PC-3 (cell line): ENCODE measurements at regions not wholly inside any gene's neighbourhood (a gene's known extent, or its start where the extent isn't known, plus 50 kb on each side); places are given as distances from the start of the nearest gene placed in this dataset.

Experiments used
- ATAC-seq: fragments of 200-7000 bp; cut with Tn5 transposase; 2 replicates; pipeline ENCODE4 v1.9.1; 2020; ENCODE audit warnings: mild to moderate bottlenecking, moderate library complexity
- BruUV-seq: library from RNA; stranded (reverse); fragments of 400-500 nt; replicated peaks from 2 replicates; lab custom pipeline; 2021; lab: Mats Ljungman, UMichigan
- CTCF ChIA-PET: fragments of 300-600 bp; sonication (Branson Sonifier 250); formaldehyde crosslinking; loops from one replicate; lab custom pipeline; 2022; ENCODE audit warnings: antibody characterized with exemption; lab: Charles Lee
- POLR2A ChIA-PET: fragments of 300-600 bp; sonication (Branson Sonifier 250); formaldehyde crosslinking; loops from one replicate; lab custom pipeline; 2022; ENCODE audit warnings: antibody characterized with exemption; ENCODE audit not compliant: unreplicated experiment; lab: Charles Lee
- DNase-seq: peaks from one replicate; pipeline ENCODE4 v3.0.0-alpha.2; 2015
- H2AFZ ChIP-seq: fragments of 300-600 bp; sonication (generic); 2 replicates; pipeline ENCODE4 v1.6.0; 2016; ENCODE audit warnings: antibody characterized with exemption, low read length
- H3F3A ChIP-seq: fragments of 300-600 bp; sonication (generic); one replicate; pipeline ENCODE4 v1.6.0; 2017; ENCODE audit warnings: antibody characterized with exemption, low read length, control low read depth, mild to moderate bottlenecking; ENCODE audit not compliant: unreplicated experiment
- H3K27ac ChIP-seq: fragments of 300-600 bp; sonication (generic); 2 replicates; pipeline ENCODE4 v1.5.1; 2016; ENCODE audit warnings: mild to moderate bottlenecking, low read length
- H3K27me3 ChIP-seq: fragments of 300-600 bp; sonication (generic); 2 replicates; pipeline ENCODE4 v1.6.1; 2016; ENCODE audit warnings: low read length, mixed read lengths
- H3K36me3 ChIP-seq: fragments of 300-600 bp; sonication (generic); 2 replicates; pipeline ENCODE4 v1.6.1; 2016; ENCODE audit warnings: low read depth, mixed run types, low read length, mixed read lengths
- H3K4me1 ChIP-seq: fragments of 300-600 bp; sonication (generic); 2 replicates; pipeline ENCODE4 v1.5.1; 2016; ENCODE audit warnings: low read length; ENCODE audit not compliant: insufficient read depth
- H3K4me2 ChIP-seq: fragments of 300-600 bp; sonication (generic); 2 replicates; pipeline ENCODE4 v1.6.0; 2016; ENCODE audit warnings: low read length
- H3K4me3 ChIP-seq: fragments of 300-600 bp; sonication (generic); 2 replicates; pipeline ENCODE4 v1.5.1; 2016; ENCODE audit warnings: mild to moderate bottlenecking, low read length, mixed read lengths
- H3K79me2 ChIP-seq: fragments of 300-600 bp; sonication (generic); 2 replicates; pipeline ENCODE4 v1.6.1; 2017; ENCODE audit warnings: low read length, mixed read lengths
- H3K9ac ChIP-seq: fragments of 300-600 bp; sonication (generic); 2 replicates; pipeline ENCODE4 v1.6.0; 2016; ENCODE audit warnings: mild to moderate bottlenecking, low read length
- H3K9me2 ChIP-seq: fragments of 300-600 bp; sonication (generic); replicated peaks from 2 replicates; pipeline ENCODE4 v1.6.1; 2016; ENCODE audit warnings: mixed run types, low read length, mixed read lengths
- H3K9me3 ChIP-seq: fragments of 300-600 bp; sonication (generic); 2 replicates; pipeline ENCODE4 v1.6.1; 2016; ENCODE audit warnings: low read length, mixed read lengths
- H4K20me1 ChIP-seq: fragments of 300-600 bp; sonication (generic); 2 replicates; pipeline ENCODE4 v1.6.1; 2016; ENCODE audit warnings: low read length, mixed read lengths
- CTCF ChIP-seq: fragments of 300-600 bp; sonication (generic); conservative IDR thresholded peaks from 2 replicates; pipeline ENCODE4 v1.5.1; 2017; ENCODE audit warnings: antibody characterized with exemption, low read depth, mild to moderate bottlenecking, low read length
- EZH2 ChIP-seq: fragments of 300-600 bp; sonication (generic); IDR thresholded peaks from one replicate; pipeline ENCODE4 v1.6.1; 2017; ENCODE audit warnings: antibody characterized with exemption, mild to moderate bottlenecking, low read length; ENCODE audit not compliant: unreplicated experiment
- EZH2phosphoT487 ChIP-seq: fragments of 300-600 bp; sonication (generic); IDR thresholded peaks from 2 replicates; pipeline ENCODE4 v1.6.1; 2018; ENCODE audit warnings: mild to moderate bottlenecking, antibody characterized with exemption, low read length, borderline replicate concordance
- intact Hi-C: fragments of 100-400 bp; cut with micrococcal nuclease; formaldehyde crosslinking; loops from 2 replicates; pipeline ENCODE4 v1.9.0; 2023

GRCh38 chr4:126991965-126992364 is 640.8 kb upstream of the INTU start:
- TF ChIP-seq EZH2 (no peak), CTCF (no peak), EZH2phosphoT487 (no peak)
- Histone ChIP-seq H3K9me3 (no peaks in the 10 kb centered on the region), H3K4me2 (no peak overlapping the region), H3K4me3 (no peak overlapping the region), H3F3A (no peaks in the 10 kb centered on the region), H3K27ac (no peak overlapping the region), H3K36me3 (no peaks in the 10 kb centered on the region), H3K4me1 (no peaks in the 10 kb centered on the region), H4K20me1 (no peaks in the 10 kb centered on the region), H3K9me2 (no peaks in the 10 kb centered on the region), H3K9ac (no peak overlapping the region), H3K79me2 (no peaks in the 10 kb centered on the region), H2AFZ (no peak overlapping the region), H3K27me3 (no peaks in the 10 kb centered on the region)
- DNase-seq (no peak), ATAC-seq (no peak)
- ChIA-PET POLR2A (no interaction called here), CTCF (no interaction called here)
- BruUV-seq = no TSS peak
- intact Hi-C loops = no loop called here

GRCh38 chr4:126992910-126993309 is 639.8 kb upstream of the INTU start:
- H3K27me3 ChIP-seq = no peaks in the 10 kb centered on the region
- H3F3A ChIP-seq = no peaks in the 10 kb centered on the region
- no peak overlapping the region for H3K4me3 ChIP-seq
- intact Hi-C loops = no loop called here
- no peaks in the 10 kb centered on the region for H3K36me3 ChIP-seq
- H2AFZ ChIP-seq = no peak overlapping the region
- H3K4me1 ChIP-seq = no peaks in the 10 kb centered on the region
- no peaks in the 10 kb centered on the region for H3K9me2 ChIP-seq
- no peak overlapping the region for H3K9ac ChIP-seq
- no peak overlapping the region for H3K27ac ChIP-seq
- CTCF ChIA-PET = no interaction called here
- no TSS peak for BruUV-seq
- no peak for DNase-seq
- TF ChIP-seq EZH2 (no peak), EZH2phosphoT487 (no peak), CTCF (no peak)
- H3K79me2 ChIP-seq = no peaks in the 10 kb centered on the region
- H3K4me2 ChIP-seq = no peak overlapping the region
- H3K9me3 ChIP-seq = no peaks in the 10 kb centered on the region
- no peak for ATAC-seq
- no peaks in the 10 kb centered on the region for H4K20me1 ChIP-seq
- POLR2A ChIA-PET = no interaction called here

- Histone ChIP-seq H3K79me2 (no peaks in the 10 kb centered on the region), H4K20me1 (no peaks in the 10 kb centered on the region), H3K36me3 (no peaks in the 10 kb centered on the region), H3K9me2 (no peaks in the 10 kb centered on the region), H3K27ac (no peak overlapping the region), H3K9me3 (no peaks in the 10 kb centered on the region), H3K4me3 (no peak overlapping the region), H3K9ac (no peak overlapping the region), H3K27me3 (no peaks in the 10 kb centered on the region), H3F3A (no peaks in the 10 kb centered on the region), H3K4me2 (no peak overlapping the region), H3K4me1 (no peaks in the 10 kb centered on the region), H2AFZ (no peak overlapping the region)
- BruUV-seq = no TSS peak
- no peak for ATAC-seq
- CTCF ChIA-PET = no interaction called here
- no peak for DNase-seq
- no peak for TF ChIP-seq EZH2phosphoT487
- TF ChIP-seq CTCF = no peak
- TF ChIP-seq EZH2 = no peak
- intact Hi-C loops = no loop called here
- POLR2A ChIA-PET = no interaction called here
Observed at GRCh38 chr4:126993351-126993750, 639.4 kb upstream of the INTU start.
